ENCODE measurements at regions not wholly inside any gene's neighbourhood (a gene's known extent, or its start where the extent isn't known, plus 50 kb on each side); places are given as distances from the start of the nearest gene placed in this dataset.
"Not testable (repeated sequence)": the region's sequence is repeated elsewhere in the genome, so short reads cannot be mapped to it uniquely, and the experiment has no call there.

DNA sequence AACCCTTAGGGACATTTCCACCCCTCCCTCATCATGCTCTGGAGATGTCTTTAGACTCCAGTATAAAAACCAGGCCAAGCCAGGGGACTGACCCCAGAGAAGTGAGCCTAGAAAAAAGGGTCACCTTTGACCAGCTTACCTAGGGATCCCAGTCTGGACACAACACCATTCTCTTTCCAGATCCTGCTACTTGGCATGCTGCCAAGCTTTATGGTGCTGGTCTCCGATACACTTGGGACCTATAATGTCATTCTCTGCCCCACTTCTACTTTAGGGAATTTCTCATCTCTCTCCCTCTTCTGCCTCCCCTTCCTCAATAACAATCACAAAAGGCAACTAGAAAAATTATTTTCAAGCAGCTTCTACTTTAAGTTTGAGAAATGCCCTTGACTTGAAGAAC lies 124.4 kb downstream of the LRRN1 start:
- no peaks in the 10 kb centered on the region for H3K27me3 ChIP-seq
- TF ChIP-seq CTCF (IDR thresholded peaks at IDR 0.05), result no peak
- 80 to 100% methylated on average over 1 of the region's 1 CpG for WGBS, 2 donors
- H3K4me3 ChIP-seq, result no peak overlapping the region
- no peaks in the 10 kb centered on the region for H3K36me3 ChIP-seq
- intact Hi-C loops (cut with DNase I), result no loop called here
- no peak for DNase-seq
- H3K9me3 ChIP-seq, result no peaks in the 10 kb centered on the region
- no peaks in the 10 kb centered on the region for H3K4me1 ChIP-seq
- H3K27ac ChIP-seq, result no peak overlapping the region

GRCh38 chr3:3927198-3927597 lies 128.0 kb downstream of the LRRN1 start:
- no peak overlapping the region for H3K4me3 ChIP-seq
- WGBS, 2 donors, result 61 to 76% methylated on average over 1 of the region's 1 CpG
- H3K36me3 ChIP-seq, result no peaks in the 10 kb centered on the region
- H3K27me3 ChIP-seq, result no peaks in the 10 kb centered on the region
- H3K9me3 ChIP-seq, result peaks cover 0 to 10% (median 7%) of the 10 kb centered on the region in 3 donors
- no peak for DNase-seq
- intact Hi-C loops (cut with DNase I), result no loop called here
- H3K27ac ChIP-seq, result no peak overlapping the region
- no peaks in the 10 kb centered on the region for H3K4me1 ChIP-seq
- TF ChIP-seq CTCF (IDR thresholded peaks at IDR 0.05) (no peak), POLR2A (IDR thresholded peaks at IDR 0.05) (no peak)

GRCh38 chr3:3927965-3928364 lies 128.7 kb downstream of the LRRN1 start:
- intact Hi-C loops (cut with DNase I), result no loop called here
- H3K4me1 ChIP-seq, result no peaks in the 10 kb centered on the region
- peaks cover 0 to 10% (median 7%) of the 10 kb centered on the region in 3 donors for H3K9me3 ChIP-seq
- no peak for DNase-seq
- no peak overlapping the region for H3K4me3 ChIP-seq
- no peak for TF ChIP-seq CTCF (IDR thresholded peaks at IDR 0.05)
- TF ChIP-seq POLR2A (IDR thresholded peaks at IDR 0.05), result no peak
- no peaks in the 10 kb centered on the region for H3K36me3 ChIP-seq
- WGBS, 2 donors, result 79 to 83% methylated on average over 1 of the region's 1 CpG
- no peak overlapping the region for H3K27ac ChIP-seq
- H3K27me3 ChIP-seq, result no peaks in the 10 kb centered on the region

DNA sequence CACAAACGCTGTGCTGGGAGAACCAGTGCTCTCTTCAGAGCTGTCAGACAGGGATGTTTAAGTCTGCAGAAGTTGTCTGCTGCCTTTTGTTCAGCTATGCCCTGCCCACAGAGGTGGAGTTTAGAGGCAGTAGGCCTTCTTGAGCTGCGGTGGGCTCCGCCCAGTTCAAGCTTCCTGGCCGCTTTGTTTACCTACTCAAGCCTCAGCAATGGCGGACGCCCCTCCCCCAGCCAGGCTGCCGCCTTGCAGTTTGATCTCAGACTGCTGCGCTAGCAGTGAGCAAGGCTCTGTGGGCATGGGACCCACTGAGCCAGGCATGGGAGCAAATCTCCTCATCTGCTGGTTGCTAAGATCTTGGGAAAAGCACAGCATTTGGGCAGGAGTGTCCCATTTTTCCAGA lies 142.1 kb downstream of the LRRN1 start:
- H3K27ac ChIP-seq; H3K4me1 ChIP-seq; H3K36me3 ChIP-seq; intact Hi-C loops (cut with DNase I); H3K27me3 ChIP-seq; DNase-seq; H3K4me3 ChIP-seq: not testable (repeated sequence)
- whole genome bisulfite sequencing, 2 donors, result 87% methylated on average over 3 of the region's 8 CpGs; no CpG with 5 or more reads in 1 of the 2 donors
- peaks cover 0 to 21% (median 5%) of the 10 kb centered on the region in 3 donors for H3K9me3 ChIP-seq

DNA sequence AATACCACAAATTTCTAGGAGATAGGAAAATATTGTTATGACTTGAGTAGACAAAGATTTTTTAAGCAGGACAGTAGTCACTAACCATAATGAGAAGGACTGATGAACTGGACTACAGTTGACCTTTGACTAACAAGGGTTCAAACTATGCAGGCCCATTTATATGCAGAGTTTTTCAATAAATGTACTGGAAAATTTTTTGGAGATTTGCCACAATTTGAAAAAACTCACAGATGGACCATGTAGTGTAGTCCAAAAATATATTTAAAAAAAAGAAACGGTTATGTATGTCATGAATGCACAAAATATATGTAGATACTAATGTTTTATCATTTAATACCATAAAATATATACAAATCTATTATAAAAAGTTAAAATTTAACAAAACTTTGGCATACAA lies 151.8 kb downstream of the LRRN1 start:
- H3K27ac ChIP-seq, result no peak overlapping the region
- DNase-seq, result no peak
- no peaks in the 10 kb centered on the region for H3K4me1 ChIP-seq
- H3K27me3 ChIP-seq, result no peaks in the 10 kb centered on the region
- H3K4me3 ChIP-seq, result no peak overlapping the region
- TF ChIP-seq POLR2A (IDR thresholded peaks at IDR 0.05) (no peak), CTCF (IDR thresholded peaks at IDR 0.05) (no peak)
- no peaks in the 10 kb centered on the region for H3K9me3 ChIP-seq
- 0 to 47% methylated on average over 1 of the region's 1 CpG for WGBS, 2 donors
- intact Hi-C loops (cut with DNase I), result no loop called here
- H3K36me3 ChIP-seq, result peaks cover 0 to 3% (median 0%) of the 10 kb centered on the region in 3 donors

- WGBS, 2 donors, result 76 to 82% methylated on average over 7 of the region's 7 CpGs
- Histone ChIP-seq H3K27ac (no peak overlapping the region), H3K4me1 (no peaks in the 10 kb centered on the region), H3K4me3 (no peak overlapping the region), H3K9me3 (no peaks in the 10 kb centered on the region), H3K27me3 (no peaks in the 10 kb centered on the region), H3K36me3 (peaks cover 0 to 3% (median 0%) of the 10 kb centered on the region in 3 donors)
- intact Hi-C loops (cut with DNase I), result no loop called here
- TF ChIP-seq CTCF (IDR thresholded peaks at IDR 0.05) (no peak), POLR2A (IDR thresholded peaks at IDR 0.05) (no peak)
- DNase-seq, result no peak
Measured at GRCh38 chr3:3951501-3951900, 152.3 kb downstream of the LRRN1 start.

GRCh38 chr3:3962867-3963266 lies 163.6 kb downstream of the LRRN1 start:
- H3K4me3 ChIP-seq, result peak overlapping the region in 2 of 4 donors; percentile 2 to 7
- DNase-seq, result not testable (repeated sequence)
- 47 to 70% methylated on average over 5 to 7 of the region's 14 CpGs for WGBS, 2 donors

More at GRCh38 chr3:3962867-3963266, 163.6 kb downstream of the LRRN1 start:
- intact Hi-C loops (cut with DNase I); H3K4me1 ChIP-seq; H3K36me3 ChIP-seq; H3K9me3 ChIP-seq; H3K27me3 ChIP-seq: not testable (repeated sequence)
- H3K27ac ChIP-seq, result peak overlapping the region in 2 of 4 donors; percentile 48 to 54

Data from esophagus squamous epithelium (tissue), 5 donors.